ENCODE measurements at regions not wholly inside any gene's neighbourhood (a gene's known extent, or its start where the extent isn't known, plus 50 kb on each side); places are given as distances from the start of the nearest gene placed in this dataset.

GRCh38 chr13:33940898-33941297 is 122.9 kb downstream of the RFC3 start:
- H3K4me3 ChIP-seq (ENCODE audit: low read length), result no peak overlapping the region
- peak; percentile 52 for DNase-seq (ENCODE audit: low read depth)
- no peak for TF ChIP-seq CTCF (conservative IDR thresholded peaks at IDR 0.05; ENCODE audit: low read length)

DNA sequence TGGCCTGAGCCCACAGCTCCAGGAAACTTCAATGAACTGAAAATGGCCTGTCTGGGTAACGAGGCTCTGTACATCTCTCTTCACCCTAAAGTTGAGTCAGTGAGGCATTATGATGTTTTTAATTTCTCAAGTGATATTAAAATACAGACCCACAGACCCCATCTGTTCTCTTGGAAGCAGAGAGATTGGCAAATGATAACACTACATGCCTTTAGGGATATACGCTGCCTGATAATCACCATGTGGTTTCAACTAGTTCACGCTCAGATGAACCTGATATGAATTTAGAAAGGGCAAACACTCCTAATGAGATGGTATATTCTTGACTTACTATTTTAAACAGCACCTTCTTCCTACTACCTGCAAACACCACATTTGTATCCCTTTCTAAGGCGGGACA is 127.5 kb downstream of the RFC3 start:
- H3K4me3 ChIP-seq (ENCODE audit: low read length), result no peak overlapping the region
- TF ChIP-seq CTCF (conservative IDR thresholded peaks at IDR 0.05; ENCODE audit: low read length), result no peak
- no peak for DNase-seq (ENCODE audit: low read depth)

DNA sequence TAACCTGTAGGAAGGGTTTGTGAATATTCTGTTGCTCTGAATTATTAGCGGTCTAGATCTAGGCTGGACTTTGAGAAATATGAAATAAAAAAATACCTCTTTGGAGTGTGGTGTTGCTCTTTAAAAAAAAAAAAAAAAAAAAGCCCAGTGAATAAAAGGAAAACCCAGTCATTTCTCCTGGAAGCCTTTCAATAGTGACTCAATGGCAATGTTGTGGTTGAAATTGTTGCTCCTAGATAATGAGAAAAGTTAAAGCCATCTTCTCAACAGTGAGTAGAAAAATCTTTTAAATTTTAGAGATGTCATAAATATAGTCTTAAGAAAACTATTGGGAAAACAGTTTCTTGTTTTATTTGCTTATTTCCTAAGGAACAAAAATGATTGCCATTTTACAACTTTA is 135.3 kb downstream of the RFC3 start:
- DNase-seq (ENCODE audit: low read depth), result peak; percentile 86
- no peak overlapping the region for H3K4me3 ChIP-seq (ENCODE audit: low read length)
- TF ChIP-seq CTCF (conservative IDR thresholded peaks at IDR 0.05; ENCODE audit: low read length), result no peak

DNA sequence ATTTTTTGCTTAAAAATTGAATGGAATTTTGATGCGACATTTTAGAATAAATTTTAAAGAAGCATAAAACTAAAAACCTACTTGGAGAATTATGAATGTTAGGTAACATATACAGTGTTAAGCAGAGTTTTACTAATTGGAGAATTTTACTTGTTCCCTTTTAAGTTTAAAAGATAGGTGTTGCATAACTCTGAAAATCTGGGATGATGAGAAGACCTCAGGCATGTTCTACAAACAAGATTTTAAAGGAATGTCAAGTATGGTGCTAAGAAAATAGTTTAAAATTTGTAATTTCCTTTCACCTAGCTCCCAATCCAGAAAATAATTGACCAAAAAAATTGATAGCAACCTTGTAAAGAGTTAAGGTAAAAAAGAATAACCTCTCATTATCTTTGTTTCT is 135.8 kb downstream of the RFC3 start:
- DNase-seq (ENCODE audit: low read depth), result peak; percentile 64
- TF ChIP-seq CTCF (conservative IDR thresholded peaks at IDR 0.05; ENCODE audit: low read length), result no peak
- H3K4me3 ChIP-seq (ENCODE audit: low read length), result no peak overlapping the region; the same call in 1 of the 2 replicates

GRCh38 chr13:33956346-33956745 is 138.4 kb downstream of the RFC3 start:
- no peak overlapping the region for H3K4me3 ChIP-seq (ENCODE audit: low read length)
- no peak for TF ChIP-seq CTCF (conservative IDR thresholded peaks at IDR 0.05; ENCODE audit: low read length)
- no peak for DNase-seq (ENCODE audit: low read depth)

- DNase-seq (ENCODE audit: low read depth), result no peak
- no peak overlapping the region for H3K4me3 ChIP-seq (ENCODE audit: low read length)
Measured at GRCh38 chr13:33957497-33957905, 139.6 kb downstream of the RFC3 start.

GRCh38 chr13:33958964-33959363 is 141.0 kb downstream of the RFC3 start:
- no peak for TF ChIP-seq CTCF (conservative IDR thresholded peaks at IDR 0.05; ENCODE audit: low read length)
- DNase-seq (ENCODE audit: low read depth), result no peak
- H3K4me3 ChIP-seq (ENCODE audit: low read length), result no peak overlapping the region

More at GRCh38 chr13:33957497-33957905, 139.6 kb downstream of the RFC3 start:
- TF ChIP-seq CTCF (conservative IDR thresholded peaks at IDR 0.05; ENCODE audit: low read length), result no peak

Data from AG10803 (cell line).